RKO (cell line): ENCODE measurements at regions not wholly inside any gene's neighbourhood (a gene's known extent, or its start where the extent isn't known, plus 50 kb on each side); places are given as distances from the start of the nearest gene placed in this dataset.
A peak's percentile ranks its signal among the peaks of the same experiment; 100 is the strongest.

Source experiments
- DNase-seq: peaks from one replicate; pipeline ENCODE4 v3.0.0-alpha.2; 2016; ENCODE audit warnings: low spot score

- no peak for DNase-seq
Observed at GRCh38 chr2:8574196-8575037, 107.4 kb upstream of the ID2 start.

- DNase-seq, result no peak
Observed at GRCh38 chr2:8575038-8575833, 106.6 kb upstream of the ID2 start.

GRCh38 chr2:8575834-8576423 is 105.9 kb upstream of the ID2 start:
- no peak for DNase-seq

- DNase-seq, result peak; percentile 26
Observed at GRCh38 chr2:8576525-8577167, 105.2 kb upstream of the ID2 start.

GRCh38 chr2:8577573-8577972 is 104.3 kb upstream of the ID2 start:
- no peak for DNase-seq

GRCh38 chr2:8578335-8579244 is 103.3 kb upstream of the ID2 start:
- peak; percentile 24 for DNase-seq

- no peak for DNase-seq
Observed at GRCh38 chr2:8579485-8580085, 102.3 kb upstream of the ID2 start.

- DNase-seq, result no peak
Observed at GRCh38 chr2:8580316-8581233, 101.3 kb upstream of the ID2 start.

- no peak for DNase-seq
Observed at GRCh38 chr2:8581234-8581561, 100.7 kb upstream of the ID2 start.

- DNase-seq, result no peak
Observed at GRCh38 chr2:8581601-8582041, 100.2 kb upstream of the ID2 start.

GRCh38 chr2:8582191-8582590 is 99.7 kb upstream of the ID2 start:
- no peak for DNase-seq

GRCh38 chr2:8582651-8583399 is 99.0 kb upstream of the ID2 start:
- no peak for DNase-seq

GRCh38 chr2:8583400-8584173 is 98.3 kb upstream of the ID2 start:
- peak; percentile 71 for DNase-seq

GRCh38 chr2:8584174-8585066 is 97.4 kb upstream of the ID2 start:
- DNase-seq, result no peak

- DNase-seq, result no peak
Observed at GRCh38 chr2:8586457-8587051, 95.3 kb upstream of the ID2 start.

- DNase-seq, result no peak
Observed at GRCh38 chr2:8587251-8587791, 94.5 kb upstream of the ID2 start.
